ENCODE measurements at regions not wholly inside any gene's neighbourhood (a gene's known extent, or its start where the extent isn't known, plus 50 kb on each side); places are given as distances from the start of the nearest gene placed in this dataset.

GRCh38 chr14:53409289-53409688, 256.2 kb upstream of the DDHD1 start:
- TF ChIP-seq CTCF (IDR thresholded peaks at IDR 0.05), result no peak
- TF ChIP-seq POLR2A (IDR thresholded peaks at IDR 0.05), result no peak

All from ovary (tissue), 3 donors.